Activated CD4-positive, alpha-beta T cell treated with anti-CD3 and anti-CD28 coated beads for 48 hours (primary cell): ENCODE measurements at regions not wholly inside any gene's neighbourhood (a gene's known extent, or its start where the extent isn't known, plus 50 kb on each side); places are given as distances from the start of the nearest gene placed in this dataset.
"Not testable (repeated sequence)": the region's sequence is repeated elsewhere in the genome, so short reads cannot be mapped to it uniquely, and the experiment has no call there.

Experiments
- DNase-seq: peaks from one replicate; pipeline ENCODE4 v3.0.0-alpha.2; 2020

DNA sequence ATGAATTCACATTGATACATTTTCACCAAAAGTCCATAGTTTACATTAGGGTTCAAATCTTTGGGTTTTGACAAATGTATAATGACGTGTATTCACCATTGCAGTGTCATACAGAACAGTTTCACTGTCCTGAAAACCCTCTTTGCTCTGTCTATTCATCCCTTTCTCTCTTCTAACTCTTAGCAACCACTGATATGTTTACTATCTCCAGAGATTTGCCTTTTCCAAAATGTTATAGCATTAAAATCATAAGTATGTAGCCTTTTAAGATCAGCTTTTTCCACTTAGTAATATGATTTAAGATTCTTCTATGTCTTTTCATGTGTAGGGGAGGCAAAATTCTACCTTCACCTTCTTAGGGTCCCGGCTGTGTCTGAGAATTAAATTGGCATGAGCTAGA is 203.8 kb downstream of the TPRG1 start:
- DNase-seq = no peak

DNA sequence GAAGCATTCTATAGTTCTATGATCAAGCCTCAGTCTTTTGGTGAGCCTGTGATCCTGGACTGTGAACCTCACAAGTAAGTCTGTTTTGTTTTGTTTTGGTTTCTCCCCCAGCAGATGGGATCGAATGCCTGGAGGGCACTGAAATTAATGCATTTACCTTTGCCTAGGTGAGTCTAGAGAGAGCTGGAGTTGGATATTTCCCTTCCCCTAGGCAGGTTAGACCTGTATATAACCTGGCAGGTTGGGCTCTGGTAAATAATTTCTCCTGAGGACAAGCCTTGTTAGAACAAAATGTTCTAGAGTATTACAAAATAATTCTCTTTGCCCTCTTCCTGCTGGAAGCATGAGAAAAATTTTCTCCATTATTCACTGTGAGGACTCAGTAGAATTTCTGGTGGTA is 211.9 kb downstream of the TPRG1 start:
- no peak for DNase-seq

DNA sequence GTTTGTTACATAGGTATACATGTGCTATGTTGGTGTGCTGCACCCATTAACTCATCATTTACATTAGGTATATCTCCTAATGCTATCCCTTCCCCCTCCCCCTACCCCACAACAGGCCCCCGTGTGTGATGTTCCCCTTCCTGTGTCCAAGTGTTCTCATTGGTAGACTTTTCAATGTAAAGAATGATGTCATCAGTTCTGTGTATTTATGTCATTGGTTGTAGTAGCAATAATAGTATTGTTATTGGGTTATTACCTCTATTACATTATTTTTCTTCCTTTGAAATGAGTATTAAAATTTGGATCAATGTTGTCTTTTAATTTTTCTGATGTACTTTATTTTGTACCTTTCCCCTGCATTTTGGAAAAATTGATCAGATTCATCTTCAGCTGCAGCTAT is 214.1 kb downstream of the TPRG1 start:
- DNase-seq = not testable (repeated sequence)

DNA sequence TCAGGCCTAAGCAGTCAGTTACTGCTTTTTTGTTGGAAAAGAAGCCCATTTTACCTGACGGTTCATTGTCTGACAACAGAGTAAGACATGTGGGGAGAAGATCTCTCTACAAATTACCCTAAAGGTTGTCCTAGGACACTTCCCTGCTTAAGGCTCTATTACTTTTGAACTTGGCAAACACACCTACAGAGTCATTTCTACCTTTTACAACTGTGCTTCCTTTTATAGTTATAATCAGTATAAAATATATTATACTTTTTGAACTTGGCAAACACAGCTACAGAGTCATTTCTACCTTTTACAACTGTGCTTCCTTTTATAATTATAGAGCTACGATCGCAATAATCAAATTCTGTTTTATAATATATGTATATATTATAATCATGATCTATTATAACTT is 215.0 kb downstream of the TPRG1 start:
- DNase-seq = no peak

DNA sequence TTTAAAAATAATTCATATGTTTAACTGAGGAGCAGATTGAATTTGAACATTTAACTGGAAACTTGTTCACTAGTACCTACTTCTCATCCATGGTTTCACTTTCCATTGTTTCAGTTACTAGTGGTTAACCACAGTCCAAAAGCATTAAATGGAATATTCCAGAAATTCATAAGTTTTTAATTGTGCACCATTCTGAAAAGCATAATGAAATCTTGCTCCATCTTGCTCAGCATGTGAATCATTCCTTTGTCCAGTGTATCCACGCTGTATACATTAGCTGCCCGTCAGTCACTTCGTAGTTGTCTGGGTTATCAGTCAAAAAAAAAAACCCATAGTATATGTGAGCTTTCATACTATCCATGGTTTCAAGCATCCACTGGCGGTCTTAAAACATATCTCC is 217.6 kb downstream of the TPRG1 start:
- no peak for DNase-seq

DNA sequence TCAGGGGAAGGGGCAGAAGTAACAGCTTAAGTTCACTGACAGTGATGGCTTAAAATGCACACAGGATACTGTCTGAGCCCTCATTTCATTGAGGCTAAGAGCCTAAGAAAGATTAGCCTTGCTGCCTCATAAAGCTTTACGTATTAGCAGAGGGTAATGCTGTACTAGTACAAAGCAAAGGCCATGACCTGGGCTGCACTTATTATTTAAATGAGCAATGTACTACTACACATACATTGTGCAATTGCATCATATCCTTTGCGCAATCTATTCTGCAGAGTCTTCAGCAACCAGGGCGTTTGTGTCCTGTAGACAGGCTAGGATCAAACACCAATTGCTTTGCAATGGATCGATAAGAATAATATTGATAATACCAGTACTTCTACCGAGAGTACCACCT is 221.8 kb downstream of the TPRG1 start:
- no peak for DNase-seq

DNA sequence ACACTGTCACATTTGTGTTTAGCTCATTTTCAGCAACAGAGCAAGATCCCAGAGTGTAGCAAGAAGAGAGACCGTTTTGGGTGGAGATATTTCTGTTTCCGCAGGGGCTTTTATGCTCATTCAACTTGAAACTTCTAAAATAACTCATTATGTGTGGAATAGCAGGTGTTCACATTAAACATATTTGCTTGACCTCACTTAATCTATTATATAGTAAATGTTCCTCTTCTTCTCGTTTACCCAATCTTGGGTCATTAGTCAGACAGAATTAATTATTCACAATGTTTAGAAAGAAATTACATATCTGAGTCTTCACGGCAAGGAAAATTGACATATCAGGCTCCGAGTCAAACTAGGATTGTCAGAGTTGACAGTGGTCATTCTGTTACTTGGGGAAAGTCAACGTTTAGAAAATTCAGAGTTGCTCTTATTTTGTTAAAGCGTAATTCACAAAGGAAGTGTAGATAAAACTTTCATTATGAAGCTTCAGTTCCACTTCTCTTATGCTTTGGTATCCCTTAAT is 222.9 kb downstream of the TPRG1 start:
- no peak for DNase-seq

DNA sequence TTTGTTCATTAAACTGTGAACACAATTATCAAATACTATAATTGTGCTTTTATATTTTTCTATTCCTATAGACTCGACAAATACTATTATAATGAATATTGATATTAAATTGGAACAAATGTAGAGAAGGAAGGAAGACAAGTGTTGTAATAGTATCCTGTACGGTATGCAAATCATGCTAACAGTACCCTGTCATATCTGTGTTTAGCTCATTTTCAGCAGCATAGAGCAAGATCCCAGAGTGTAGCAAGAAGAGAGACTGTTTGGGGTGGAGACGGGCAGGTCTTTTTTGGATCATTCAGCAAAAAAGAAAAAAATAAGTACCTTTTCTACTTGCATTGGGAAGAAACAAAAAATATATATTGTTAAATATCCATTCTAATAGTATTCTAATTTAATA is 224.1 kb downstream of the TPRG1 start:
- no peak for DNase-seq

DNA sequence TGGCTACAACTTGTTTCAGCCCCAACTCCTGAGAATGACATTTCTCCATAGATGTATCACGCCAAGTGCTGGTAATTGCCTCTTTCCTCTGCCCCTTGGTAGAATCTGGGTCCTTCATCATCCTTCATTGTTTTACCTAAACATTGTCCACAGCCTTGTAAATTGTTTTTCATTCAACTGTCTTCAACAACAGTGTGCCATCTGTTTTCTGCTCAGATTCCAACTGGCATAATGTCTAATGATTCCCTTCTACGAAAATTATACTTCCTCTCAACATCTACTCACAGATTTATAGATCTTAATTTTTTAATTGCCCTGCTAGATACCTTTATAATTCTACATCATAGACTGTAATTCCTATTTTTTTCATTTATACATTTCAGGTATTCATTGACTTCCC is 226.9 kb downstream of the TPRG1 start:
- no peak for DNase-seq

DNA sequence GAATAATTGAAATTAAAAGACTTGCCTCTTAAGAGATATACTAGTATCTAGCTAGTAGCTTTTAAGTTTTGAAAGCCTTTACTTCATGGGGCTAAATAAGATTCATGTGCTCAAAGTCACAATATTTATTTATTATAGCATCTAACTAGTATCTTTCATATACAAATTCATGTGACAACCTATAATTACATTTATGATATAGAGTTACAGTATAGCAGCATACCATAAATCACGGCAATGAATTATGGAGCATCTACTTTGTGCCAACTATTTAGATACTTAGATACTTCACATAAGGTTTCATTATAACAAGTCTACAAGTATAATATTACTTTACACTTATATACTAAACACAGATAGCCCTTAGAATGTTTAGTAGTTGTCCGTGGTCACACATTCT is 229.4 kb downstream of the TPRG1 start:
- no peak for DNase-seq

DNA sequence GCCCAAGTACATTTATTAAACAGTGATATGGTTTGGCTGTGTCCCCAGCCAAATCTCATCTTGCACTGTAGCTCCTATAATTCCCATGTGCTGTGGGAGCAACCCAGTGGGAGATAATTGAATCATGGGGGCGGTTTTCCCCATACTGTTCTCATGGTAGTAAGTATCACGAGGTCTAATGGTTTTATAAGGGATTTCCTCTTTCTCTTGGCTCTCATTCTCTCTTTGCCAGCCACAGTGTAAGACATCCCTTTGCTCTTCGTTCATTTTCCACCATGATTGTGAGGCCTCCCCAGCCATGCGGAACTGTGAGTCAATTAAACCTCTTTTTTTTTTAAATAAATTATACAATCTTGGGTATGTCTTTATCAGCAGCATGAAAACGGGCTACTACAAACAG is 228.0 kb upstream of the TP63 start:
- DNase-seq = no peak

DNA sequence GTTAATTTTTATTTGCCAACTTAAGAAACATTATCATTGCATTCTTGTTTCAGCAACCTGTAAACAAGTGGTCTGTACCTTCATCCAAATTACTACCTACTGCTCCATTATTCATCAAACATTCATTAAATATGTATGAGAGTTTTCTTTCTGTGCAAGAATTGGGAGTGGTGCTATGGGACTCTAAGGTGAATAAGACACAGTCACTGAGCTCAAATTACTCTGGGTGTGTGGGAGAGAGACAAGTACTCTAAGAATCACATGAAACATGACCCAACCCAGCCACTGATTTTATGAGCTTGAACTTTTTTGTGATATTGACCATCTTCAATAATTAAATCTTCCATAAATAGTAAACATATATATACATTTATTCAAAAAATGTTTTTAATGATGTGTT is 227.2 kb upstream of the TP63 start:
- DNase-seq = no peak

DNA sequence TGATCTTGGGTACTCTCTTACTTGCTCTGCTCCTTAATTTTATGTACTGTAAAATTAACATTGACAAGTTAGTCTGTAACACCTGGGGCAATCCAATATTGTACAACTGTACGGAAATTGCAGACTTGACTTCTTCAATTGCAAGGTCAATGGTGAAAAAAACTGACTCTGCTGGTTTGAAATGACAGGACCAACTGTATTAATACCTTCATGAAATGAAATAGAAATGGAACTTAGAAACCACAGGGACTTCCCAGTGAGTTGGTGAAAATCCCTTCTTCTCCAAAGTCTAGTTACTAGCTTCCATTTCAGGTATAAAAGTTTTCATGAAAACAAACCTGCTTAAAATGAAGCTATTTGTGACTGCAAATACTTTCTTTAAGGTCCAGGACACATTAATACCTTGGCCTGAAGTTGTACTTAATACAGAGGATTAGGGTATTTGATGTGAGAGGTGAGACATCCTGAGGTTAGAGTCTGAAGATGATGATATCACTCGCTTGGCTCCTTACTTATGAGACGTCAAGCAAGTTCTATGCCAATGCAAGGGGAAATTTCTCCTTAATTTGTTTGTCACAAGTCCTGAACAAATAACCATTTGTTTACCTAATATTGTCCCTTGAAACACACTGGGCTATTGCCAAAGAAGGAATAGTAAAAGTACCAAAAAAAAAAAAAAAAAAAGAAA is 226.2 kb upstream of the TP63 start:
- no peak for DNase-seq

DNA sequence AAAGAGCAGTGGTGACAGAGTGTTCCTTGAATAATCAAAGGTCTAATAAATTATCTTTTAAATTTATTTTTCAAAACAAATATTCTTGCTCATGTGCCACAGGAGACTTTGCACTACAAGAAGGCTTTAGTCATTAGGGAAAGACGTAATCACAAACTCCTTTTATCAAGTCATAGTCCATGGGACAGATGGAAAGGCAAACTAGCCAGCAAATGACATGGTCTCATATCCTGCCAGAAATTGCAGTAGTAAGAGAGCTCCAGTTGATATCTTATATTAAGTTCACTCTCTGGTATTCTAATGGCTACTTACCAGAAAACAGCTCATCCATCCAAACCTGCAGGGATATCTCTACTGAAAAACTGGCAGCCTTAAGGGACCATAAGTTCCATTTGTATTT is 225.0 kb upstream of the TP63 start:
- DNase-seq = no peak

DNA sequence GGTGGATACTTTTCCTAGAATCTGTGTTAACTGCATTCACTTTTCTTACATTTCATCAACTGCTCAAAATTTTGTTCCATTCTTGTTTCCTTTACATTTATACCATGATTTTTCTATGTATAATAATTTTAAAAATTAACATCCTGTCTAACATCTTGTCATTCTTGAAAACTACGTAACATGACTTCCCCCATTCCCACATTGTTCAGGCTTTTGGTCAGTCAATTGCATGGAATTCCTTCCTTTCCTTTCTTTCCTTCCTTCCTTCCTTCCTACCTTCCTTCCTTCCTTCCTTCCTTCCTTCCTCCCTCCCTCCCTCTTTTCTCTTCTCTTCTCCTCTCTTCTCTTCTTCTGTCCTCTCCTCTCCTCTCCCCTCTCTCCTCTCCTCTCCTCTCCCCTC is 220.7 kb upstream of the TP63 start:
- DNase-seq = no peak

DNA sequence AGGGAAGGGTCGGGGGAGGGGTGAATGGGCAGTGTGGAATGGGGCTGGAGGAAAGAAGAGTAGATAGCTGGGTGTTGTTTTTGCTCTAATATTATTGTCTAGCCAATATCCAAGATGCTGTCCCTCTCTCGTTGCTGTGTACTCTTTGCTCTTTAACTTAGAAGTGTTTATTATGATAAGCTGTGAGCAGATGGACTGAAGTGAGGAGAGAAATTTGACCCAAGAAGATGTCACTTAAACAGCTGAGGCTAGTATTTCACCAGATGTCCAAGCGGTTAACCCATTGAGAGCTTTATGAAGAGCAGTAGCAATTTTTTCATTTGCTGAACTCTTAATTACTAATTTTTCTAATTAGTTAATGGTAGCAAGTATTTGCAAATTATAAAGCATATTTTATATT is 212.2 kb upstream of the TP63 start:
- no peak for DNase-seq

DNA sequence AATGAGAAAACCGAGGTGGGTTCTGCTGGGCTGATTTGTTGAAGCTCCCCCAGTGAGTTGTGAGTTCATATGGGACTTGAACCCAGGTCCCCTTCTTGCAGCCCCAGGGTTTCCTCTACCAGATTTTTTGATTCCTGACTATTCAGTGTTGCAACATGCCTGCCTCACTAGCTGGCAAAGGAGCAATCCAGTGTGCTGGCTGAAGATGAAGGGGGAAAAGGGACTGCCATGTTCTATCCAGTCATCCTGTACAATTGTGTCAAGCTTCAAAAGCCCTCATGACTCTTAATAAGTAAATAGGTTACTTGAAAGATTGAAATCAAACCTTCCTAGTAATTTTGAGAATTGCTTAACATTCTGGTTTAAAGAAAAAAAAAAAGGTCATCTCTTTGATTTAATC is 211.5 kb upstream of the TP63 start:
- no peak for DNase-seq

DNA sequence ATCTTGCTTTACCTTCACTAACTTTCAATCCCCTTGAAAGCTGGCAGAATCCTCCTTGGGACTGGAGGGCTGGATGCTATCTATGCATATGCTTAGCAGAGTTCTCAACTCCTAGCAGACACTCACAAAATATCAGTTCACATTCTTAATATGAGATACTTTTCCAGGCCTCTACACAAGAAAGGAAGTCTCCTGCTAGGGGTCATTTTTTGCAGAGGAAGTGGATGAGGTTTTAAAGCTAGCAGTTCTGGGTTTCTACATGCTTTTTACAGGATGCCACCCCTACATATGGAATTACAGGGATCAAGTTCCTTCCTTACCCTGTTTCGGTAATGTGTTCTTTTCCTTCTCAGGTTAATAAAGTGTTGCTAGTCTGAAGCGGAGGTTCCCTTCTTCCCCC is 206.3 kb upstream of the TP63 start:
- DNase-seq = no peak

DNA sequence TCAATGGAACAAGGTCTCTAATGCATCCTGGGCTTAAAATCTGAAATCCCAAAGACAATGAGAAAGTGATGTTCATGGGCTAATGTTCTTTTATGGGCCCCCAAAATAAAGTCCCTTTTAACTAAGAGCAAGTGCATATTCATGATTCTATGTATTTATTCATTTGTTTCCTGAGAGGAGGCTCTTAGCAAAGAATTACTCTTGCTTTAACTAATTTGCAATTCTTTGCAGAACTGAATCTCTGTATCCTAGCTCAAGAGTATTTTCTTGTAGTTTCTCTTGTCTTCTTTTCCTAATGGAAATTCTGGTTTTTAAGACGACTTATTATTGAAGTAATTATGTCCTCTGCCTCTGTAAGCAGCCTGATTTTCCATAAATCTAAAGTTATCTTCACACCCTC is 202.2 kb upstream of the TP63 start:
- DNase-seq = no peak

DNA sequence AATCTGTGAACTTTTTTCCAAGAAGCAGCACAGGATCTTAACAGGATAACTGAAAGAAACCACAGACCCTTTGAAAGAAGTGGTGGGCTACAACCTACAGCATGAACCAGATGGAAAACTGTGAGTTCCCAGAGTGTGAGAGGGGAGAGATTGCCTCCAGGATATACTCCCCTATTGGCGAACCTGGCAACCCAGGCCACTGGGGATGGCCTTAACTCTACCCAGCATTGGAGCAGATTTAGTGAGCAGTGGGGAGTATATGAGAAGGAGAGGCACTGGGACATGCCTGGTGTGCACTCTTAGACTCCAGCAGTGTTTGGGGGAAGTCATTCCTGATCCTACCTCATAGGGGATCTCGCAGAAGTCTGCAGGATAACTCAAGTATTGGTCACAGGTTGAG is 201.0 kb upstream of the TP63 start:
- DNase-seq = no peak

DNA sequence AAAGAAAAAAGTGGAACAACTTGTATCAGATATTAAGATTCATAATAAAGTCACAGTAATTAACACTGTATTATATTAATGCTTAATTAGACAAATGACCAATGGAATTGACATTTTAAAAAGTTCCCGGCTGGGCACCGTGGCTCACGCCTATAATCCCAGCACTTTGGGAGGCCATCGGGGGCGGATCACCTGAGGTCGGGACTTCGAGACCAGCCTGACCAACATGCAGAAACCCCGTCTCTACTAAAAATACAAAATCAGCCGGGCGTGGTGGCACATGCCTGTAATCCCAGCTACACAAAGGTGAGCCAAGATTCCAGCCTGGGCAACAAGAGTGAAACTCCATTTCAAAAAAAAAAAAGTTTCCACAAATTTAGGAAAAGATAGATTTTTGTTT is 188.9 kb upstream of the TP63 start:
- not testable (repeated sequence) for DNase-seq

DNA sequence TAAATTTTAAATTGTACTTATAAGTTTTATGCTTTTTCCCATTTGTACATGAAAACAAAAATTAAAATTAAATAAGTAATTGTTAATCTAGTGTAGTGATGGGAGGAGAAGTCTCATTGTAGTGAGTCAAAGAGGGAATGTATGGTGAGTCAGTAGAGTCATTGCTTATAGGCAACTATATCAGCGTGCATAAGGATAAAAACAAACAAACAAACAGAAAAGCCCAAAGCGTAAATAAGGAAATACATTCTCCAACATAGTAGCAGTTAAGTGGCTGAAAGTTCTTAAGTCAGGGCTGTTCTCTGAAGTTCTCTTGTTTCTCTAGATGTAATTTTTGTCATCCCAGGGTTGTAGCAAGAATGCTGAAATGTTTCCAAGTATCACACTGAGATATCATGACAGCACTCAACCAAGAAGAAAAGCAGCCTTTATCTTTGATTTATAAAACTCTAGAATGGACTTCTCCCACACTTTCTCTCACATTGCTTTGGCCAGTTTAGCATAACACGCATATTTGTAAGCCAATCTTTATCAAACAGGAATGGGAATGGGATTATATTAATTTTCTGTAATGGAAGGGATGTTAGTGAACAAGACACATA is 184.1 kb upstream of the TP63 start:
- no peak for DNase-seq

DNA sequence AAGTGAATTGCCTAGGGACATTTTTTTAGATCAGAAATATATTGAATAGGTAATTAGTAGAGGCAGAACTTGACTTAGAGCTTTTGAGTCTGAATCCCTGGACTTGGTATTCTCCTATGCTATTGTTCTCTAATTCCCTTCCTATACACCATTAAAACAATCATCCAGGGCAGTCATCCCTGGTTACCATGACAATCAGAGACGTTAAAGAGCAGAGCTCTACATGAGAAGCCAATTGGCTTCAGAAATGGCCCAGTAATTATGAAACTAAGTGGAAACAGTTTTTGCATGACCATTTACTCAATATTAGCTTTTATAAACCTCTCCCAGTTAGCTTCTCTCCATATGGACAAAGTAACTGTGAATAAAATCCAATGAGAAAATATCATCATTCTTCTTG is 182.1 kb upstream of the TP63 start:
- no peak for DNase-seq

DNA sequence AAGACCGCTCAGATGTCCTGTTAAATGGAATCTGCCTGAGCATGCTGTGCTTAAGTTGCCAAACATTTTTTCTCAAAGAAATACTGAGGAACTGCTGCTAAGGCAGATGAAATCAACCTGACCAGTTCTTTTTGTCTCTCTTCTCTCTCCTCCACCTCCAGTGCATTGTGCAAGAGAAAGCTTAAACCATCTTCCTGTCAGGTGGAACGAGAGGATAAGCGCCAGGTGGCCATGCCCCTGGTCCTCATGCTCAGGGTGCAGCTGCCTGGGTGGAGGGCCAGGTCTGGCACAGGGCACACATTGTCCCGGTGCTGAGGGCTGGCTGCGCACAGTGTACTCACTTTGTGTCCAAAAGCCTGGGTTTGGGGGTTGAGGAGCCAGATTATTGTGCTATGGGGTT is 176.2 kb upstream of the TP63 start:
- DNase-seq = no peak
